ENCODE measurements at regions not wholly inside any gene's neighbourhood (a gene's known extent, or its start where the extent isn't known, plus 50 kb on each side); places are given as distances from the start of the nearest gene placed in this dataset.

GRCh38 chrX:25650216-25650820, 487.8 kb upstream of the MAGEB18 start:
- ATAC-seq (no peak), DNase-seq (ENCODE audit: low read depth, low spot score) (no peak), FAIRE-seq (no peak)
- no peak overlapping the region for H3K9ac ChIP-seq (ENCODE audit: control insufficient read depth, insufficient read depth, low read length)
- POLR2A ChIA-PET, result no interaction called here
- no peak overlapping the region for H3K27ac ChIP-seq (ENCODE audit: control insufficient read depth, insufficient read depth)
- H2AFZ ChIP-seq (ENCODE audit: control insufficient read depth, low read depth, low read length), result no peak overlapping the region
- CTCF ChIA-PET, result no interaction called here
- RAD21 ChIA-PET (ENCODE audit: unreplicated experiment), result no interaction called here
- in situ Hi-C loops (cut with MboI), result no loop called here
- no peaks in the 10 kb centered on the region for H3K36me3 ChIP-seq (ENCODE audit: control insufficient read depth in 2 of 2, insufficient read depth in 2 of 2, low read length in 1 of 2)
- no peaks in the 10 kb centered on the region for H3K79me2 ChIP-seq (ENCODE audit: control insufficient read depth, insufficient read depth, low read length)
- H3K4me2 ChIP-seq (ENCODE audit: control insufficient read depth, insufficient read depth), result no peak overlapping the region
- H4K20me1 ChIP-seq (ENCODE audit: control insufficient read depth, insufficient read depth), result no peaks in the 10 kb centered on the region
- SMC1A ChIA-PET (ENCODE audit: uncharacterized antibody, unreplicated experiment), result no interaction called here
- no TSS peak for BruUV-seq (replicated peaks)
- intact Hi-C loops (cut with micrococcal nuclease; ENCODE audit: unreplicated experiment), result no loop called here
- H3K4me3 ChIP-seq, result no peak overlapping the region
- TF ChIP-seq MAX (IDR thresholded peaks at IDR 0.05; ENCODE audit: low read depth, low read length), result no peak
- TF ChIP-seq FOS (IDR thresholded peaks at IDR 0.05; ENCODE audit: borderline replicate concordance, extremely low read depth, insufficient read length), result no peak
- TF ChIP-seq NFYB (IDR thresholded peaks at IDR 0.05; ENCODE audit: insufficient read depth, low read depth, low read length), result no peak
- TF ChIP-seq ZBTB40 (IDR thresholded peaks at IDR 0.05; ENCODE audit: borderline replicate concordance), result no peak
- TF ChIP-seq POLR2AphosphoS5 (IDR thresholded peaks at IDR 0.05; ENCODE audit: low read length), result no peak
- TF ChIP-seq CBX5 (IDR thresholded peaks at IDR 0.05; ENCODE audit: low read depth), result no peak
- no peak for TF ChIP-seq ZNF592 (IDR thresholded peaks at IDR 0.05)
- TF ChIP-seq CBX3 (IDR thresholded peaks at IDR 0.05; ENCODE audit: borderline replicate concordance, low read depth), result no peak
- TF ChIP-seq DPF2 (IDR thresholded peaks at IDR 0.05), result no peak
- TF ChIP-seq ZSCAN29 (IDR thresholded peaks at IDR 0.05), result no peak
- no peak for TF ChIP-seq SRF (IDR thresholded peaks at IDR 0.05; ENCODE audit: low read depth in 2 of 2, low read length in 2 of 2)
- H3K27me3 ChIP-seq (replicated peaks in 1 of 2; ENCODE audit: control insufficient read depth in 2 of 2, insufficient read depth in 2 of 2, low read length in 1 of 2), result no peaks in the 10 kb centered on the region
- 14% methylated on average over 5 of the region's 5 CpGs for WGBS (ENCODE audit: insufficient coverage, insufficient replicate concordance, low lambda C conversion rate, missing lambda C conversion rate)
- no peaks in the 10 kb centered on the region for H3K9me3 ChIP-seq (replicated peaks; ENCODE audit: control insufficient read depth, insufficient read depth, low read length)
- no peaks in the 10 kb centered on the region for H3K4me1 ChIP-seq (ENCODE audit: control insufficient read depth, insufficient read depth, low read length)
